GM12878 (cell line): ENCODE measurements at regions not wholly inside any gene's neighbourhood (a gene's known extent, or its start where the extent isn't known, plus 50 kb on each side); places are given as distances from the start of the nearest gene placed in this dataset.
A peak's percentile ranks its signal among the peaks of the same experiment; 100 is the strongest.

Source experiments
- ATAC-seq: fragments of 200-7000 bp; cut with Tn5 transposase; 3 replicates; pipeline ENCODE4 v1.9.1; 2020; ENCODE audit warnings: mild to moderate bottlenecking, moderate library complexity
- BruUV-seq: library from RNA; stranded (reverse); fragments of 400-500 nt; replicated peaks from 2 replicates; lab custom pipeline; 2021; lab: Mats Ljungman, UMichigan
- CTCF ChIA-PET: fragments of 300-600 bp; sonication (Branson Sonifier 250); formaldehyde crosslinking; extraction: SDS; loops from one replicate; lab custom pipeline; 2021; ENCODE audit warnings: inconsistent platforms; lab: Yijun Ruan, JAX
- POLR2A ChIA-PET: fragments of 350-600 bp; formaldehyde crosslinking; extraction: SDS; loops from one replicate; lab custom pipeline; 2021; ENCODE audit warnings: inconsistent platforms; lab: Charles Lee
- RAD21 ChIA-PET: fragments of 300-600 bp; sonication (Branson Sonifier 250); formaldehyde crosslinking; loops from one replicate; lab custom pipeline; 2023; ENCODE audit warnings: antibody characterized with exemption; ENCODE audit not compliant: unreplicated experiment; lab: Charles Lee
- SMC1A ChIA-PET: fragments of 300-600 bp; sonication (Branson Sonifier 250); formaldehyde crosslinking; loops from one replicate; lab custom pipeline; 2023; ENCODE audit not compliant: unreplicated experiment, uncharacterized antibody; lab: Charles Lee
- DNase-seq: peaks from one replicate; pipeline ENCODE4 v3.0.0-alpha.2; 2011; ENCODE audit warnings: low read depth, low spot score
- FAIRE-seq: peaks from 3 replicates; lab custom pipeline; 2011; peaks lifted over from hg19 to GRCh38; lab: Jason Lieb, UNC
- H2AFZ ChIP-seq: 2 replicates; pipeline ENCODE4 v1.6.0; 2011; ENCODE audit warnings: low read depth, low read length, control low read depth; ENCODE audit not compliant: control insufficient read depth
- H3K27ac ChIP-seq: 2 replicates; pipeline ENCODE4 v1.5.1; 2011; ENCODE audit warnings: control low read depth; ENCODE audit not compliant: control insufficient read depth, insufficient read depth
- H3K27me3 ChIP-seq, 2 experiments: replicated peaks in 1 of 2; 2 replicates each; pipeline versions ENCODE4 v1.6.0 to v1.6.1; 2011; ENCODE audit warnings: low read length in 1 of 2; ENCODE audit not compliant: control insufficient read depth in 2 of 2, insufficient read depth in 2 of 2
- H3K36me3 ChIP-seq, 2 experiments: 2 replicates each; pipeline ENCODE4 v1.5.1; 2011; ENCODE audit warnings: low read length in 1 of 2; ENCODE audit not compliant: control insufficient read depth in 2 of 2, insufficient read depth in 2 of 2
- H3K4me1 ChIP-seq: 2 replicates; pipeline ENCODE4 v1.6.1; 2011; ENCODE audit warnings: mild to moderate bottlenecking, low read length, moderate library complexity, mixed read lengths; ENCODE audit not compliant: control insufficient read depth, insufficient read depth
- H3K4me2 ChIP-seq: 2 replicates; pipeline ENCODE4 v1.6.0; 2011; ENCODE audit warnings: control low read depth; ENCODE audit not compliant: control insufficient read depth, insufficient read depth
- H3K4me3 ChIP-seq: fragments of 200-600 bp; sonication (generic); 2 replicates; pipeline ENCODE4 v1.5.1; 2016
- H3K79me2 ChIP-seq: 2 replicates; pipeline ENCODE4 v1.6.0; 2011; ENCODE audit warnings: low read length; ENCODE audit not compliant: control insufficient read depth, insufficient read depth
- H3K9ac ChIP-seq: 2 replicates; pipeline ENCODE4 v1.8.0; 2011; ENCODE audit warnings: low read length, control low read depth, mixed read lengths; ENCODE audit not compliant: control insufficient read depth, insufficient read depth
- H3K9me3 ChIP-seq: replicated peaks from 3 replicates; pipeline ENCODE4 v1.5.1; 2011; ENCODE audit warnings: mild to moderate bottlenecking, low read length; ENCODE audit not compliant: control insufficient read depth, insufficient read depth
- H4K20me1 ChIP-seq: 2 replicates; pipeline ENCODE4 v1.6.0; 2011; ENCODE audit not compliant: control insufficient read depth, insufficient read depth
- ATF7 ChIP-seq: fragments of 450-650 bp; IDR thresholded peaks from 2 replicates; pipeline ENCODE4 v1.6.1; 2016; ENCODE audit warnings: low read depth, mild to moderate bottlenecking
- BHLHE40 ChIP-seq, 2 experiments: fragments of 450-650 bp in 1 of 2; IDR thresholded peaks; 2 replicates each; pipeline ENCODE4 v1.6.1; 2011 to 2017; ENCODE audit warnings: low read depth in 2 of 2, borderline replicate concordance in 1 of 2, improper control_type of control experiment in 1 of 2, low read length in 1 of 2, mild to moderate bottlenecking in 1 of 2
- EED ChIP-seq: sonication (generic); IDR thresholded peaks from 2 replicates; pipeline ENCODE4 v1.6.1; 2016; ENCODE audit warnings: antibody characterized with exemption, low read depth
- GABPA ChIP-seq: IDR thresholded peaks from 2 replicates; pipeline ENCODE4 v1.6.1; 2014; ENCODE audit warnings: antibody characterized with exemption, low read depth, mild to moderate bottlenecking, inconsistent platforms
- IKZF1 ChIP-seq: fragments of 450-650 bp; conservative IDR thresholded peaks from 2 replicates; pipeline ENCODE4 v1.6.1; 2017; ENCODE audit warnings: antibody characterized with exemption, mild to moderate bottlenecking
- IKZF2 ChIP-seq, 2 experiments: fragments of 450-650 bp; IDR thresholded peaks; 2 replicates each; pipeline ENCODE4 v1.6.1; 2017; ENCODE audit warnings: mild to moderate bottlenecking in 2 of 2, moderate library complexity in 2 of 2
- JUNB ChIP-seq: IDR thresholded peaks from 2 replicates; pipeline ENCODE4 v1.6.1; 2016; ENCODE audit warnings: antibody characterized with exemption, mild to moderate bottlenecking
- POLR2A ChIP-seq: IDR thresholded peaks from 2 replicates; pipeline ENCODE4 v1.6.1; 2011; ENCODE audit warnings: low read depth, mild to moderate bottlenecking, low read length
- RUNX3 ChIP-seq: IDR thresholded peaks from 2 replicates; pipeline ENCODE4 v1.6.1; 2012; ENCODE audit warnings: low read length, inconsistent platforms
- SPI1 ChIP-seq: IDR thresholded peaks from 2 replicates; pipeline ENCODE4 v1.6.1; 2011; ENCODE audit warnings: low read depth, mild to moderate bottlenecking, low read length, moderate library complexity, borderline replicate concordance; ENCODE audit not compliant: insufficient read depth
- WGBS: methylation state at CpG from one replicate; pipeline ENCODE4 v1.1.6; 2016; ENCODE audit warnings: low lambda C conversion rate; ENCODE audit not compliant: insufficient replicate concordance, insufficient coverage; ENCODE audit errors: missing lambda C conversion rate; 5-methylcytosine and 5-hydroxymethylcytosine counted together
- in situ Hi-C: fragments of 300-500 bp; cut with MboI; formaldehyde crosslinking; loops from 9 replicates; pipeline ENCODE4 v1.14.3; 2018; ENCODE audit warnings: mixed read lengths
- intact Hi-C: fragments of 100-400 bp; cut with micrococcal nuclease; formaldehyde crosslinking; loops from one replicate; pipeline ENCODE4 v1.14.2; 2022; ENCODE audit not compliant: unreplicated experiment
- TF ChIP-seq, protein P1 (sequence below): IDR thresholded peaks from 2 replicates; pipeline ENCODE4 v1.6.1; 2011; ENCODE audit warnings: low read depth, low read length, improper control_type of control experiment, borderline replicate concordance
- TF ChIP-seq, protein P2 (sequence below): fragments of 450-650 bp; IDR thresholded peaks from 2 replicates; pipeline ENCODE4 v1.6.1; 2018; ENCODE audit warnings: borderline replicate concordance, mild to moderate bottlenecking; ENCODE audit not compliant: partially characterized antibody
- TF ChIP-seq, protein P3 (sequence below): fragments of 450-650 bp; IDR thresholded peaks from 2 replicates; pipeline ENCODE4 v1.6.1; 2017; ENCODE audit warnings: mild to moderate bottlenecking, moderate library complexity

DNA sequence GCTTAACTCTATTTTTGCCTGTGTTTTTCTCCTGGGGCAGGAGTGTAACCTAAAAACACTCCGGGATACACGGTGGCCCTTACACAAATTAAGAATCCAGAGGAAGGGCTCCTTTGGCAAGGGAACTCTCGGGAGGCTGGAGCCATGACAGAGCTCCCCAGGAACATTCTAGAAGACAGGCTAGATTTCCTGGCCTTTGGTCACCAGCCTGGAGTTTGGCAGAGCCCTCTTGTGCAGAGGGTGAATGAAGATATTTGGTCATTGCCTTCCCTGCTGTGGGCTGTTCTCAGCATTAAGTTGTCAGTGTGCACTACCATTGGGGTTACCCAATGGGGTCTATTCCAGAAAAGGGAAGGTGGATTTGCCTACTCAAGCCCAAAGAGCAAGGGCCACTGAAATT lies 53.8 kb upstream of the LNX1 start (continued):
- TF ChIP-seq, protein P1, sequence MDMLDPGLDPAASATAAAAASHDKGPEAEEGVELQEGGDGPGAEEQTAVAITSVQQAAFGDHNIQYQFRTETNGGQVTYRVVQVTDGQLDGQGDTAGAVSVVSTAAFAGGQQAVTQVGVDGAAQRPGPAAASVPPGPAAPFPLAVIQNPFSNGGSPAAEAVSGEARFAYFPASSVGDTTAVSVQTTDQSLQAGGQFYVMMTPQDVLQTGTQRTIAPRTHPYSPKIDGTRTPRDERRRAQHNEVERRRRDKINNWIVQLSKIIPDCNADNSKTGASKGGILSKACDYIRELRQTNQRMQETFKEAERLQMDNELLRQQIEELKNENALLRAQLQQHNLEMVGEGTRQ = no peak
- TF ChIP-seq POLR2A = no peak
- TF ChIP-seq ATF7 = no peak
- TF ChIP-seq, protein P2, sequence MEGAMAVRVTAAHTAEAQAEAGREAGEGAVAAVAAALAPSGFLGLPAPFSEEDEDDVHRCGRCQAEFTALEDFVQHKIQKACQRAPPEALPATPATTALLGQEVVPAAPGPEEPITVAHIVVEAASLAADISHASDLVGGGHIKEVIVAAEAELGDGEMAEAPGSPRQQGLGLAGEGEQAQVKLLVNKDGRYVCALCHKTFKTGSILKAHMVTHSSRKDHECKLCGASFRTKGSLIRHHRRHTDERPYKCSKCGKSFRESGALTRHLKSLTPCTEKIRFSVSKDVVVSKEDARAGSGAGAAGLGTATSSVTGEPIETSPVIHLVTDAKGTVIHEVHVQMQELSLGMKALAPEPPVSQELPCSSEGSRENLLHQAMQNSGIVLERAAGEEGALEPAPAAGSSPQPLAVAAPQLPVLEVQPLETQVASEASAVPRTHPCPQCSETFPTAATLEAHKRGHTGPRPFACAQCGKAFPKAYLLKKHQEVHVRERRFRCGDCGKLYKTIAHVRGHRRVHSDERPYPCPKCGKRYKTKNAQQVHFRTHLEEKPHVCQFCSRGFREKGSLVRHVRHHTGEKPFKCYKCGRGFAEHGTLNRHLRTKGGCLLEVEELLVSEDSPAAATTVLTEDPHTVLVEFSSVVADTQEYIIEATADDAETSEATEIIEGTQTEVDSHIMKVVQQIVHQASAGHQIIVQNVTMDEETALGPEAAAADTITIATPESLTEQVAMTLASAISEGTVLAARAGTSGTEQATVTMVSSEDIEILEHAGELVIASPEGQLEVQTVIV = no peak
- TF ChIP-seq, all 136 proteins: peak for 0

DNA sequence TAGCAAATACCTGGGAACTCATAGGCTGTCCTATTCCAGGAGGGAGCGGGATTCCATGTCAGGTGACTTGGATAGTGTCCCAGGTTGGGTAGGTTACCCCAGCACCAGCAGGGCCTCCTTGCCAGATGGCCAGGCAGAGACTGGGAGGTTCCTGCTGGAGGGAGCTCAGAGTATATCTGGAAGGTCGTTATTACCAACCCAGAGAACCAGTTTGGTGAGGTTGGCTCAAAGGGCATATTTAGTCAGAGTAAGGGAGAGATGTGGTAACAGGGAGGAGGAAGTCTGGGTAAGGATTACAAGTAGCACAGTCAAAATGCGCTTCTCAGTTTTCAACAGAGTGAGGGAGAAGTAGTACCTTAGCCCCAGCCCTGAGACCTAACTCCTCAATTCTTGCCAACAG lies 53.3 kb upstream of the LNX1 start:
- ATAC-seq (peak; percentile 45), FAIRE-seq (no peak), DNase-seq (no peak)
- ChIA-PET CTCF (interaction anchor here (0.7 to 7.4 kb wide), 4 partner anchors 9 to 60 kb away, joined by 3 to 86 read pairs (median 38); no protein-coding TSS in a partner anchor), POLR2A (interaction anchor here (1.2 to 5.5 kb wide), 3 partner anchors 10 to 58 kb away, joined by 3 to 41 read pairs (median 5); no protein-coding TSS in a partner anchor), RAD21 (interaction anchor here (0.8 to 7.2 kb wide), 5 partner anchors 9 to 155 kb away, joined by 3 to 145 read pairs (median 13); partner anchors contain the start of gene LNX1), SMC1A (interaction anchor here (1.2 to 9.2 kb wide), 11 partner anchors 10 to 161 kb away, joined by 3 to 92 read pairs (median 4); no protein-coding TSS in a partner anchor)
- 0 out of 2 replicates have a peak, but pooled peaks have one; percentile 20 for TF ChIP-seq JUNB
- peak; percentile 39; the same call in 1 of the 2 replicates for TF ChIP-seq RUNX3
- TF ChIP-seq IKZF2 (IDR thresholded peaks at IDR 0.05) = peak in 1 of 2 experiments; percentile 13; a peak in 2 of 4 replicates
- peak; percentile 34; the same call in 1 of the 2 replicates for TF ChIP-seq SPI1
- TF ChIP-seq GABPA = no peak
- peak; percentile 70 for TF ChIP-seq EED
- TF ChIP-seq BHLHE40 (IDR thresholded peaks at IDR 0.05; ENCODE audit: borderline replicate concordance in 1 of 2, low read depth in 2 of 2, low read length in 1 of 2) = no peak
- peak; percentile 48; the same call in 1 of the 2 replicates for TF ChIP-seq IKZF1
- TF ChIP-seq, protein P3, sequence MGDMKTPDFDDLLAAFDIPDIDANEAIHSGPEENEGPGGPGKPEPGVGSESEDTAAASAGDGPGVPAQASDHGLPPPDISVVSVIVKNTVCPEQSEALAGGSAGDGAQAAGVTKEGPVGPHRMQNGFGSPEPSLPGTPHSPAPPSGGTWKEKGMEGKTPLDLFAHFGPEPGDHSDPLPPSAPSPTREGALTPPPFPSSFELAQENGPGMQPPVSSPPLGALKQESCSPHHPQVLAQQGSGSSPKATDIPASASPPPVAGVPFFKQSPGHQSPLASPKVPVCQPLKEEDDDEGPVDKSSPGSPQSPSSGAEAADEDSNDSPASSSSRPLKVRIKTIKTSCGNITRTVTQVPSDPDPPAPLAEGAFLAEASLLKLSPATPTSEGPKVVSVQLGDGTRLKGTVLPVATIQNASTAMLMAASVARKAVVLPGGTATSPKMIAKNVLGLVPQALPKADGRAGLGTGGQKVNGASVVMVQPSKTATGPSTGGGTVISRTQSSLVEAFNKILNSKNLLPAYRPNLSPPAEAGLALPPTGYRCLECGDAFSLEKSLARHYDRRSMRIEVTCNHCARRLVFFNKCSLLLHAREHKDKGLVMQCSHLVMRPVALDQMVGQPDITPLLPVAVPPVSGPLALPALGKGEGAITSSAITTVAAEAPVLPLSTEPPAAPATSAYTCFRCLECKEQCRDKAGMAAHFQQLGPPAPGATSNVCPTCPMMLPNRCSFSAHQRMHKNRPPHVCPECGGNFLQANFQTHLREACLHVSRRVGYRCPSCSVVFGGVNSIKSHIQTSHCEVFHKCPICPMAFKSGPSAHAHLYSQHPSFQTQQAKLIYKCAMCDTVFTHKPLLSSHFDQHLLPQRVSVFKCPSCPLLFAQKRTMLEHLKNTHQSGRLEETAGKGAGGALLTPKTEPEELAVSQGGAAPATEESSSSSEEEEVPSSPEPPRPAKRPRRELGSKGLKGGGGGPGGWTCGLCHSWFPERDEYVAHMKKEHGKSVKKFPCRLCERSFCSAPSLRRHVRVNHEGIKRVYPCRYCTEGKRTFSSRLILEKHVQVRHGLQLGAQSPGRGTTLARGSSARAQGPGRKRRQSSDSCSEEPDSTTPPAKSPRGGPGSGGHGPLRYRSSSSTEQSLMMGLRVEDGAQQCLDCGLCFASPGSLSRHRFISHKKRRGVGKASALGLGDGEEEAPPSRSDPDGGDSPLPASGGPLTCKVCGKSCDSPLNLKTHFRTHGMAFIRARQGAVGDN = peak; percentile 42; the same call in 1 of the 2 replicates
- WGBS = 33% methylated on average over 3 of the region's 3 CpGs
- no peaks in the 10 kb centered on the region; the same call in 2 of the 3 replicates for H3K9me3 ChIP-seq
- H3K9ac ChIP-seq = no peak overlapping the region
- no peaks in the 10 kb centered on the region for H3K36me3 ChIP-seq
- intact Hi-C loops = loop anchor here (5.0 kb wide), 1 partner anchor 37 kb away; no protein-coding TSS in a partner anchor
- no peaks in the 10 kb centered on the region for H3K79me2 ChIP-seq
- H3K27ac ChIP-seq = no peak overlapping the region
- H2AFZ ChIP-seq = no peak overlapping the region
- in situ Hi-C loops = loop anchor here (10.0 kb wide), 1 partner anchor 60 kb away; no protein-coding TSS in a partner anchor
- no peak overlapping the region for H3K4me3 ChIP-seq
- H3K4me1 ChIP-seq = peaks cover 19% of the 10 kb centered on the region; the same call in 1 of the 2 replicates
- H3K27me3 ChIP-seq = no peaks in the 10 kb centered on the region
- no peaks in the 10 kb centered on the region for H4K20me1 ChIP-seq
- BruUV-seq = no TSS peak
- 0 out of 2 replicates have a peak overlapping the region, but pooled peaks have one; percentile 25 for H3K4me2 ChIP-seq
